Tibial nerve (tissue), 4 donors: ENCODE measurements at regions not wholly inside any gene's neighbourhood (a gene's known extent, or its start where the extent isn't known, plus 50 kb on each side); places are given as distances from the start of the nearest gene placed in this dataset.
"Not testable (repeated sequence)": the region's sequence is repeated elsewhere in the genome, so short reads cannot be mapped to it uniquely, and the experiment has no call there.

Source experiments
- DNase-seq, 2 donors: peaks; one replicate each; pipeline ENCODE4 v3.0.0-alpha.2; 2019; ENCODE audit warnings: low spot score in 2 of 2
- H3K27ac ChIP-seq, 4 donors: fragments of 200-600 bp; sonication (generic) in 3 of 4; one replicate each; pipeline ENCODE4 v1.5.1; 2017 to 2019; ENCODE audit warnings: mild to moderate bottlenecking in 1 of 4
- H3K27me3 ChIP-seq, 2 donors: fragments of 200-600 bp; sonication (generic) in 1 of 2; one replicate each; pipeline versions ENCODE4 v1.5.1 to v1.6.0; 2017 to 2019
- H3K36me3 ChIP-seq, 3 donors: fragments of 200-600 bp; sonication (generic); one replicate each; pipeline ENCODE4 v1.5.1; 2018 to 2019
- H3K4me1 ChIP-seq, 4 donors: fragments of 200-600 bp; sonication (generic) in 3 of 4; one replicate each; pipeline ENCODE4 v1.5.1; 2017 to 2019
- H3K4me3 ChIP-seq, 4 donors: fragments of 200-600 bp; sonication (generic) in 3 of 4; one replicate each; pipeline ENCODE4 v1.5.1; 2017 to 2019; ENCODE audit warnings: mild to moderate bottlenecking in 1 of 4, moderate library complexity in 1 of 4
- H3K9me3 ChIP-seq, 4 donors: fragments of 200-600 bp; sonication (generic) in 3 of 4; one replicate each; pipeline ENCODE4 v1.5.1; 2017 to 2019
- EP300 ChIP-seq, 2 donors: sonication (generic); formaldehyde crosslinking; IDR thresholded peaks; one replicate each; pipeline ENCODE4 v1.6.1; 2017; ENCODE audit warnings: antibody characterized with exemption in 2 of 2, mild to moderate bottlenecking in 1 of 2
- POLR2A ChIP-seq, 2 donors: fragments of 450-650 bp; IDR thresholded peaks; one replicate each; pipeline ENCODE4 v1.6.1; 2017; ENCODE audit warnings: antibody characterized with exemption in 2 of 2, mild to moderate bottlenecking in 2 of 2, moderate library complexity in 2 of 2
- WGBS, 2 donors: methylation state at CpG; one replicate each; pipeline ENCODE4 v1.1.5; 2018; 5-methylcytosine and 5-hydroxymethylcytosine counted together
- TF ChIP-seq, protein P1 (sequence below), 5 experiments: fragments of 200-600 bp in 3 of 5; fragments of 450-650 bp in 2 of 5; sonication (generic) in 3 of 5; IDR thresholded peaks; one replicate each; pipeline ENCODE4 v1.5.1; 2016 to 2019; ENCODE audit warnings: antibody characterized with exemption in 5 of 5, mild to moderate bottlenecking in 3 of 5, moderate library complexity in 2 of 5

DNA sequence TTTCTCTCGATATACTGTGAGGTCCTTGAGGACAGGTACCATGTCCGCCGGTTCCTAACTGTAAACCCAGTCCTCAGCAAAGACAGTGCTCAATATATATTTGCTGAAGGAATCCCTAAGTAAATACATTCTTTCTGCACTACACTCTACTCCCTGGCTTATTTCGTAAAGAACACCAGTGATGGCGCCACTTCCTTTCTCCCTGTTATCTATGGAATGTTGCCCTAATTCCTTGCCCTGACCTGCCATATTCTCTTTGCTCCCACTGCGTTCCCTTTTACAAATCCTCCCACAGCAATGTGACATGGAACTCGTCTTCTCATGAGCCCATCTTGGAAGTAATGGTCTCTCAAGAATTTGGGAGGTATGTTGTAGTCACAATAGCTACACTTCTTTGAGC is 507.4 kb upstream of the COBL start:
- Histone ChIP-seq H3K27me3 (no peaks in the 10 kb centered on the region), H3K36me3 (no peaks in the 10 kb centered on the region), H3K4me1 (no peaks in the 10 kb centered on the region), H3K27ac (no peak overlapping the region), H3K9me3 (peaks cover 0 to 9% (median 0%) of the 10 kb centered on the region in 4 donors), H3K4me3 (no peak overlapping the region)
- TF ChIP-seq POLR2A (IDR thresholded peaks at IDR 0.05), result no peak
- TF ChIP-seq EP300 (IDR thresholded peaks at IDR 0.05), result no peak
- TF ChIP-seq, protein P1, sequence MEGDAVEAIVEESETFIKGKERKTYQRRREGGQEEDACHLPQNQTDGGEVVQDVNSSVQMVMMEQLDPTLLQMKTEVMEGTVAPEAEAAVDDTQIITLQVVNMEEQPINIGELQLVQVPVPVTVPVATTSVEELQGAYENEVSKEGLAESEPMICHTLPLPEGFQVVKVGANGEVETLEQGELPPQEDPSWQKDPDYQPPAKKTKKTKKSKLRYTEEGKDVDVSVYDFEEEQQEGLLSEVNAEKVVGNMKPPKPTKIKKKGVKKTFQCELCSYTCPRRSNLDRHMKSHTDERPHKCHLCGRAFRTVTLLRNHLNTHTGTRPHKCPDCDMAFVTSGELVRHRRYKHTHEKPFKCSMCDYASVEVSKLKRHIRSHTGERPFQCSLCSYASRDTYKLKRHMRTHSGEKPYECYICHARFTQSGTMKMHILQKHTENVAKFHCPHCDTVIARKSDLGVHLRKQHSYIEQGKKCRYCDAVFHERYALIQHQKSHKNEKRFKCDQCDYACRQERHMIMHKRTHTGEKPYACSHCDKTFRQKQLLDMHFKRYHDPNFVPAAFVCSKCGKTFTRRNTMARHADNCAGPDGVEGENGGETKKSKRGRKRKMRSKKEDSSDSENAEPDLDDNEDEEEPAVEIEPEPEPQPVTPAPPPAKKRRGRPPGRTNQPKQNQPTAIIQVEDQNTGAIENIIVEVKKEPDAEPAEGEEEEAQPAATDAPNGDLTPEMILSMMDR (IDR thresholded peaks at IDR 0.05), result no peak
- no peak for DNase-seq
- WGBS, 2 donors, result 82 to 87% methylated on average over 7 of the region's 7 CpGs

DNA sequence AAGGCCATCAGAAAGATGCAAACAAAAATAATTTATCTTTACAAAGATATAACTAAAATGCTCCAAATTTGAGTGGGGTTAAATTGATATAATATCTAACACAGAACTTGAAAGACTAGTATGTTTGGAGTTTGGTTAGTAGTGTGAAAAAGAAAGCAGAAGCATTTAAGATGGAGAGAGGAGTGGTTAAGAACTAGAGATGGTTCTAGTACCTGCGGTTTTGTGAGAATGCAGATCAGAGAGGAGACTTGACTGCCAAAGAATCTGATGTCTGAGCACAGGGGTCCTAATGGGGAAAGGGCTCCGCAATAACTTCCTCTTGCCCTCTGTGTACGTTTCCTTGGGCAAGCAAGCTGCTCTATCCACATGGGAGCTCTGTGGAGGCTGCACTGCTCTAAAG is 506.8 kb upstream of the COBL start:
- Histone ChIP-seq H3K27me3 (no peaks in the 10 kb centered on the region), H3K36me3 (no peaks in the 10 kb centered on the region), H3K4me3 (no peak overlapping the region), H3K9me3 (peaks cover 0 to 8% (median 0%) of the 10 kb centered on the region in 4 donors), H3K27ac (no peak overlapping the region), H3K4me1 (no peaks in the 10 kb centered on the region)
- TF ChIP-seq POLR2A (IDR thresholded peaks at IDR 0.05) (no peak), EP300 (IDR thresholded peaks at IDR 0.05) (no peak)
- TF ChIP-seq, protein P1 (IDR thresholded peaks at IDR 0.05), result no peak
- DNase-seq, result no peak
- 70 to 78% methylated on average over 3 of the region's 3 CpGs for WGBS, 2 donors

DNA sequence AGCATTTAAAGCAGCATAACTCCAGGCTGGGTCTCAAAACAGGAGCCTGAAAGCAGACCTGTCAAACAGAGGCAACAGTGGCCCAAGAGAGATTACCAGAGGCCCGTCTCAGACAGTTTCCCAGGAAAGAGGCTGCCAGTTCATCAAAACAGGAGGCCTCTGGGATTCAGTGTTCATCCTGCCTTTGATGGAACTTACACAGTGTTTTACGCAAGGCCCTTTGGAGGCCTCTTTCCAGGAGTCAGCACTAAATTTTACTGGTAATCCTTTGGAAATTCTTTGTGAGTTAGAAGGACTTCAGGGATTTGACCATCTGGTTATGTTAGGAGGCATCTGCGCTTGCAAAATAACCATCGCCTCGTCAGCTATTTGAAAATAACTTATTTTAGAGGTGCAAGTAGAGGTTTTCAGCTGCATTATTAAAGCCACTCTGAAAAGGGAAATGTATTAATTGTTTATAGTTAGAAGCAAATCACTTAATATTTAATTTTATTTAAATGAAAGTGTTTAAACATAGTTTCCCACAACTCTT is 501.2 kb upstream of the COBL start:
- 70 to 76% methylated on average over 5 of the region's 5 CpGs for WGBS, 2 donors
- Histone ChIP-seq H3K4me1 (no peaks in the 10 kb centered on the region), H3K4me3 (no peak overlapping the region), H3K27me3 (no peaks in the 10 kb centered on the region), H3K36me3 (no peaks in the 10 kb centered on the region), H3K9me3 (peaks cover 0 to 18% (median 0%) of the 10 kb centered on the region in 4 donors), H3K27ac (no peak overlapping the region)
- DNase-seq, result no peak
- TF ChIP-seq, protein P1 (IDR thresholded peaks at IDR 0.05), result no peak
- no peak for TF ChIP-seq POLR2A (IDR thresholded peaks at IDR 0.05)
- TF ChIP-seq EP300 (IDR thresholded peaks at IDR 0.05), result no peak

DNA sequence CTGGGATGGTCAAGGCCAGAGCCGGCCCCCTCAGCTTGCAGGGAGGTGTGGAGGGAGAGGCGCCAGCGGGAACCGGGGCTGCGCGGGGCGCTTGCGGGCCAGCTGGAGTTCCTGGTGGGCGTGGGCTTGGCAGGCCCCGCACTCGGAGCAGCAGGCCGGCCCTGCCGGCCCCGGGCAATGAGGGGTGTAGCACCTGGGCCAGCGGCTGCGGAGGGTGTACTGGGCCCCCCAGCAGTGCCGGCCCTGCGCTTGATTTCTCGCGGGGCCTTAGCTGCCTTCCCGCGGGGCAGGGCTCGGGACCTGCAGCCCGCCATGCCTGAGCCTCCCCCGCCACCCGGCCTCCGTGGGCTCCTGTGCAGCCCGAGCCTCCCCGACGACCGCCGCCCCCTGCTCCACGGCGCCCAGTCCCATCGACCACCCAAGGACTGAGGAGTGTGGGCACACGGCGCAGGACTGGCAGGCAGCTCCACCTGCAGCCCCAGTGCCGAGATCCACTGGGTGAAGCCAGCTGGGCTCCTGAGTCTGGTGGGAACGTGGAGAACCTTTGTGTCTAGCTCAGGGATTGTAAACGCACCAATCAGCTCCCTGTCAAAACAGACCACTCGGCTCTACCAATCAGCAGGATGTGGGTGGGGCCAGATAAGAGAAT is 489.3 kb upstream of the COBL start:
- H3K27ac ChIP-seq, H3K4me3 ChIP-seq, H3K27me3 ChIP-seq, H3K36me3 ChIP-seq, DNase-seq, H3K9me3 ChIP-seq, H3K4me1 ChIP-seq: not testable (repeated sequence)
- 95 to 96% methylated on average over 41 of the region's 41 CpGs for WGBS, 2 donors

DNA sequence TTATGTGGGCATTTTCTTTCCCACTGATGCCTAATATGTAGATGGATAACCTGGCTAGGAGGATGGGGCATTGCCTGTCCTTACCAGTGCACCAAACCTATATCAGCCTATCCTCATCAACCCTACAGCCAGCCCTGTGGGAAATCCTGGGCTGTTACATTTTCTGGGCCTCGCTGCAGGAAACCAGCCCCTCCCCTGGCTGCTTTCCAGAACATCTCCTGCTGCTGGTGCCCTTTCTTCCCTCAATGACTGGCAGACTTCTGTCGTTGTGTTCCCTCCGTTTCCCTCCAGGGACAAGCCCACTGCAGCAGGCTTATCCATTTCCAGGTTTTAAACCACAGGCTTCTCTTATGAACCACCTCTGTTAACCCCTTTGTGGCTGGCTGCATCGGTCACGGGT is 486.1 kb upstream of the COBL start:
- Histone ChIP-seq H3K9me3 (peaks cover 0 to 5% (median 0%) of the 10 kb centered on the region in 4 donors), H3K27me3 (no peaks in the 10 kb centered on the region), H3K4me3 (no peak overlapping the region), H3K36me3 (no peaks in the 10 kb centered on the region), H3K27ac (no peak overlapping the region), H3K4me1 (no peaks in the 10 kb centered on the region)
- no peak for DNase-seq
- 30 to 34% methylated on average over 5 of the region's 5 CpGs for WGBS, 2 donors
- TF ChIP-seq POLR2A (IDR thresholded peaks at IDR 0.05), result no peak
- TF ChIP-seq EP300 (IDR thresholded peaks at IDR 0.05), result no peak
- TF ChIP-seq, protein P1 (IDR thresholded peaks at IDR 0.05), result no peak
